ENCODE measurements at regions not wholly inside any gene's neighbourhood (a gene's known extent, or its start where the extent isn't known, plus 50 kb on each side); places are given as distances from the start of the nearest gene placed in this dataset.

DNA sequence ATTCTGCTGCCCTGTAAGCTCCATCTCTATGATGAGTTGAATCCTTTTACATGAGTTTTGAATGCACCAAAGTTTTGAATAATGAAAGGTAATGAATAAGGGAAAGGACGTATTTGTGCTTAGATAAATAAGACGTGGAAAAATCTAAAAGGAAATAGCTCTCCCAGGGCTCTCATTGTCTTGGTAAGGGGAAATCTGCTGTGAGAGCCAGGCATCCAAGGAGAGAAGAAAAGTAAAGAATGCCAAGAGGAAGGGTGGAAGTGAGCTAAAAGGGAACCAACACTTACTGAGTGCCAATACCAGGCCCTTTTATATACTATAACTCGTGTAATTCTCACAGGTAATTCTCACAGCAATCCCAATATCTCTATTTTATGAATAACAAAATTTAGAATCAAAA lies 62.6 kb upstream of the KLHL13 start:
- ATAC-seq (peak; percentile 63), DNase-seq (ENCODE audit: low spot score) (peak; percentile 5)
- Mint-ChIP-seq H3K27me3 (ENCODE audit: insufficient read depth, low read depth, poor library complexity) (peaks cover 3% of the 10 kb centered on the region), H3K9me3 (no peaks in the 10 kb centered on the region), H3K27ac (peak overlapping the region; percentile 28; the same call in 1 of the 2 replicates), H3K4me3 (no peak overlapping the region), H3K36me3 (ENCODE audit: low read depth) (no peaks in the 10 kb centered on the region), H3K4me1 (peaks cover 26% of the 10 kb centered on the region)
- H3K4me3 ChIP-seq, result no peak overlapping the region
- no peaks in the 10 kb centered on the region for H4K20me1 ChIP-seq (replicated peaks; ENCODE audit: insufficient read depth)
- H3K4me1 ChIP-seq (ENCODE audit: insufficient read depth), result peaks cover 10% of the 10 kb centered on the region; the same call in 1 of the 2 replicates
- H3K27me3 ChIP-seq (ENCODE audit: insufficient read depth), result no peaks in the 10 kb centered on the region
- no peaks in the 10 kb centered on the region for H3K36me3 ChIP-seq (ENCODE audit: insufficient read depth)
- peak overlapping the region; percentile 33; the same call in 1 of the 2 replicates for H3K4me2 ChIP-seq
- no peak overlapping the region for H2AFZ ChIP-seq
- no peaks in the 10 kb centered on the region for H3F3A ChIP-seq (replicated peaks; ENCODE audit: low read depth)
- H3K9me2 ChIP-seq (ENCODE audit: insufficient read depth), result no peaks in the 10 kb centered on the region
- H3K27ac ChIP-seq (ENCODE audit: low read depth), result no peak overlapping the region
- H3K79me2 ChIP-seq (replicated peaks; ENCODE audit: insufficient read depth), result no peaks in the 10 kb centered on the region
- TF ChIP-seq NANOG (IDR thresholded peaks at IDR 0.05; ENCODE audit: borderline replicate concordance) (no peak), STAT1 (IDR thresholded peaks at IDR 0.05; ENCODE audit: unreplicated experiment) (no peak), ZNF331 (CRISPR knock-in tag; IDR thresholded peaks at IDR 0.05; ENCODE audit: low read depth) (no peak), CREB1 (CRISPR knock-in tag; IDR thresholded peaks at IDR 0.05; ENCODE audit: low read depth) (no peak), EZH2 (IDR thresholded peaks at IDR 0.05; ENCODE audit: low read depth, unreplicated experiment) (no peak), JUNB (IDR thresholded peaks at IDR 0.05; ENCODE audit: unreplicated experiment) (no peak), ZNF114 (CRISPR knock-in tag; IDR thresholded peaks at IDR 0.05) (no peak), EZH2phosphoT487 (IDR thresholded peaks at IDR 0.05; ENCODE audit: unreplicated experiment) (no peak), POLR2AphosphoS5 (IDR thresholded peaks at IDR 0.05; ENCODE audit: low read depth) (no peak)
- TF ChIP-seq, protein P1, sequence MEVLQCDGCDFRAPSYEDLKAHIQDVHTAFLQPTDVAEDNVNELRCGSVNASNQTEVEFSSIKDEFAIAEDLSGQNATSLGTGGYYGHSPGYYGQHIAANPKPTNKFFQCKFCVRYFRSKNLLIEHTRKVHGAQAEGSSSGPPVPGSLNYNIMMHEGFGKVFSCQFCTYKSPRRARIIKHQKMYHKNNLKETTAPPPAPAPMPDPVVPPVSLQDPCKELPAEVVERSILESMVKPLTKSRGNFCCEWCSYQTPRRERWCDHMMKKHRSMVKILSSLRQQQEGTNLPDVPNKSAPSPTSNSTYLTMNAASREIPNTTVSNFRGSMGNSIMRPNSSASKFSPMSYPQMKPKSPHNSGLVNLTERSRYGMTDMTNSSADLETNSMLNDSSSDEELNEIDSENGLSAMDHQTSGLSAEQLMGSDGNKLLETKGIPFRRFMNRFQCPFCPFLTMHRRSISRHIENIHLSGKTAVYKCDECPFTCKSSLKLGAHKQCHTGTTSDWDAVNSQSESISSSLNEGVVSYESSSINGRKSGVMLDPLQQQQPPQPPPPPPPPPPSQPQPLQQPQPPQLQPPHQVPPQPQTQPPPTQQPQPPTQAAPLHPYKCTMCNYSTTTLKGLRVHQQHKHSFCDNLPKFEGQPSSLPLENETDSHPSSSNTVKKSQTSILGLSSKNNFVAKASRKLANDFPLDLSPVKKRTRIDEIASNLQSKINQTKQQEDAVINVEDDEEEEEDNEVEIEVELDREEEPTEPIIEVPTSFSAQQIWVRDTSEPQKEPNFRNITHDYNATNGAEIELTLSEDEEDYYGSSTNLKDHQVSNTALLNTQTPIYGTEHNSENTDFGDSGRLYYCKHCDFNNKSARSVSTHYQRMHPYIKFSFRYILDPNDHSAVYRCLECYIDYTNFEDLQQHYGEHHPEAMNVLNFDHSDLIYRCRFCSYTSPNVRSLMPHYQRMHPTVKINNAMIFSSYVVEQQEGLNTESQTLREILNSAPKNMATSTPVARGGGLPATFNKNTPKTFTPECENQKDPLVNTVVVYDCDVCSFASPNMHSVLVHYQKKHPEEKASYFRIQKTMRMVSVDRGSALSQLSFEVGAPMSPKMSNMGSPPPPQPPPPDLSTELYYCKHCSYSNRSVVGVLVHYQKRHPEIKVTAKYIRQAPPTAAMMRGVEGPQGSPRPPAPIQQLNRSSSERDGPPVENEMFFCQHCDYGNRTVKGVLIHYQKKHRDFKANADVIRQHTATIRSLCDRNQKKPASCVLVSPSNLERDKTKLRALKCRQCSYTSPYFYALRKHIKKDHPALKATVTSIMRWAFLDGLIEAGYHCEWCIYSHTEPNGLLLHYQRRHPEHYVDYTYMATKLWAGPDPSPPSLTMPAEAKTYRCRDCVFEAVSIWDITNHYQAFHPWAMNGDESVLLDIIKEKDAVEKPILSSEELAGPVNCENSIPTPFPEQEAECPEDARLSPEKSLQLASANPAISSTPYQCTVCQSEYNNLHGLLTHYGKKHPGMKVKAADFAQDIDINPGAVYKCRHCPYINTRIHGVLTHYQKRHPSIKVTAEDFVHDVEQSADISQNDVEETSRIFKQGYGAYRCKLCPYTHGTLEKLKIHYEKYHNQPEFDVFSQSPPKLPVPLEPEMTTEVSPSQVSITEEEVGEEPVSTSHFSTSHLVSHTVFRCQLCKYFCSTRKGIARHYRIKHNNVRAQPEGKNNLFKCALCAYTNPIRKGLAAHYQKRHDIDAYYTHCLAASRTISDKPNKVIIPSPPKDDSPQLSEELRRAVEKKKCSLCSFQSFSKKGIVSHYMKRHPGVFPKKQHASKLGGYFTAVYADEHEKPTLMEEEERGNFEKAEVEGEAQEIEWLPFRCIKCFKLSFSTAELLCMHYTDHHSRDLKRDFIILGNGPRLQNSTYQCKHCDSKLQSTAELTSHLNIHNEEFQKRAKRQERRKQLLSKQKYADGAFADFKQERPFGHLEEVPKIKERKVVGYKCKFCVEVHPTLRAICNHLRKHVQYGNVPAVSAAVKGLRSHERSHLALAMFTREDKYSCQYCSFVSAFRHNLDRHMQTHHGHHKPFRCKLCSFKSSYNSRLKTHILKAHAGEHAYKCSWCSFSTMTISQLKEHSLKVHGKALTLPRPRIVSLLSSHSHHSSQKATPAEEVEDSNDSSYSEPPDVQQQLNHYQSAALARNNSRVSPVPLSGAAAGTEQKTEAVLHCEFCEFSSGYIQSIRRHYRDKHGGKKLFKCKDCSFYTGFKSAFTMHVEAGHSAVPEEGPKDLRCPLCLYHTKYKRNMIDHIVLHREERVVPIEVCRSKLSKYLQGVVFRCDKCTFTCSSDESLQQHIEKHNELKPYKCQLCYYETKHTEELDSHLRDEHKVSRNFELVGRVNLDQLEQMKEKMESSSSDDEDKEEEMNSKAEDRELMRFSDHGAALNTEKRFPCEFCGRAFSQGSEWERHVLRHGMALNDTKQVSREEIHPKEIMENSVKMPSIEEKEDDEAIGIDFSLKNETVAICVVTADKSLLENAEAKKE (CRISPR knock-in tag; IDR thresholded peaks at IDR 0.05), result no peak
- TF ChIP-seq, protein P2, sequence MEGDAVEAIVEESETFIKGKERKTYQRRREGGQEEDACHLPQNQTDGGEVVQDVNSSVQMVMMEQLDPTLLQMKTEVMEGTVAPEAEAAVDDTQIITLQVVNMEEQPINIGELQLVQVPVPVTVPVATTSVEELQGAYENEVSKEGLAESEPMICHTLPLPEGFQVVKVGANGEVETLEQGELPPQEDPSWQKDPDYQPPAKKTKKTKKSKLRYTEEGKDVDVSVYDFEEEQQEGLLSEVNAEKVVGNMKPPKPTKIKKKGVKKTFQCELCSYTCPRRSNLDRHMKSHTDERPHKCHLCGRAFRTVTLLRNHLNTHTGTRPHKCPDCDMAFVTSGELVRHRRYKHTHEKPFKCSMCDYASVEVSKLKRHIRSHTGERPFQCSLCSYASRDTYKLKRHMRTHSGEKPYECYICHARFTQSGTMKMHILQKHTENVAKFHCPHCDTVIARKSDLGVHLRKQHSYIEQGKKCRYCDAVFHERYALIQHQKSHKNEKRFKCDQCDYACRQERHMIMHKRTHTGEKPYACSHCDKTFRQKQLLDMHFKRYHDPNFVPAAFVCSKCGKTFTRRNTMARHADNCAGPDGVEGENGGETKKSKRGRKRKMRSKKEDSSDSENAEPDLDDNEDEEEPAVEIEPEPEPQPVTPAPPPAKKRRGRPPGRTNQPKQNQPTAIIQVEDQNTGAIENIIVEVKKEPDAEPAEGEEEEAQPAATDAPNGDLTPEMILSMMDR (conservative IDR thresholded peaks at IDR 0.05; ENCODE audit: low read depth in 2 of 2), result no peak
- TF ChIP-seq, protein P3, sequence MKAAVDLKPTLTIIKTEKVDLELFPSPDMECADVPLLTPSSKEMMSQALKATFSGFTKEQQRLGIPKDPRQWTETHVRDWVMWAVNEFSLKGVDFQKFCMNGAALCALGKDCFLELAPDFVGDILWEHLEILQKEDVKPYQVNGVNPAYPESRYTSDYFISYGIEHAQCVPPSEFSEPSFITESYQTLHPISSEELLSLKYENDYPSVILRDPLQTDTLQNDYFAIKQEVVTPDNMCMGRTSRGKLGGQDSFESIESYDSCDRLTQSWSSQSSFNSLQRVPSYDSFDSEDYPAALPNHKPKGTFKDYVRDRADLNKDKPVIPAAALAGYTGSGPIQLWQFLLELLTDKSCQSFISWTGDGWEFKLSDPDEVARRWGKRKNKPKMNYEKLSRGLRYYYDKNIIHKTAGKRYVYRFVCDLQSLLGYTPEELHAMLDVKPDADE (IDR thresholded peaks at IDR 0.05), result no peak
- TF ChIP-seq, protein P4, sequence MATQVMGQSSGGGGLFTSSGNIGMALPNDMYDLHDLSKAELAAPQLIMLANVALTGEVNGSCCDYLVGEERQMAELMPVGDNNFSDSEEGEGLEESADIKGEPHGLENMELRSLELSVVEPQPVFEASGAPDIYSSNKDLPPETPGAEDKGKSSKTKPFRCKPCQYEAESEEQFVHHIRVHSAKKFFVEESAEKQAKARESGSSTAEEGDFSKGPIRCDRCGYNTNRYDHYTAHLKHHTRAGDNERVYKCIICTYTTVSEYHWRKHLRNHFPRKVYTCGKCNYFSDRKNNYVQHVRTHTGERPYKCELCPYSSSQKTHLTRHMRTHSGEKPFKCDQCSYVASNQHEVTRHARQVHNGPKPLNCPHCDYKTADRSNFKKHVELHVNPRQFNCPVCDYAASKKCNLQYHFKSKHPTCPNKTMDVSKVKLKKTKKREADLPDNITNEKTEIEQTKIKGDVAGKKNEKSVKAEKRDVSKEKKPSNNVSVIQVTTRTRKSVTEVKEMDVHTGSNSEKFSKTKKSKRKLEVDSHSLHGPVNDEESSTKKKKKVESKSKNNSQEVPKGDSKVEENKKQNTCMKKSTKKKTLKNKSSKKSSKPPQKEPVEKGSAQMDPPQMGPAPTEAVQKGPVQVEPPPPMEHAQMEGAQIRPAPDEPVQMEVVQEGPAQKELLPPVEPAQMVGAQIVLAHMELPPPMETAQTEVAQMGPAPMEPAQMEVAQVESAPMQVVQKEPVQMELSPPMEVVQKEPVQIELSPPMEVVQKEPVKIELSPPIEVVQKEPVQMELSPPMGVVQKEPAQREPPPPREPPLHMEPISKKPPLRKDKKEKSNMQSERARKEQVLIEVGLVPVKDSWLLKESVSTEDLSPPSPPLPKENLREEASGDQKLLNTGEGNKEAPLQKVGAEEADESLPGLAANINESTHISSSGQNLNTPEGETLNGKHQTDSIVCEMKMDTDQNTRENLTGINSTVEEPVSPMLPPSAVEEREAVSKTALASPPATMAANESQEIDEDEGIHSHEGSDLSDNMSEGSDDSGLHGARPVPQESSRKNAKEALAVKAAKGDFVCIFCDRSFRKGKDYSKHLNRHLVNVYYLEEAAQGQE (IDR thresholded peaks at IDR 0.05; ENCODE audit: unreplicated experiment), result no peak

Data from GM23338 (cell line).